GM21390 (cell line): ENCODE measurements at regions not wholly inside any gene's neighbourhood (a gene's known extent, or its start where the extent isn't known, plus 50 kb on each side); places are given as distances from the start of the nearest gene placed in this dataset.
"Not testable (repeated sequence)": the region's sequence is repeated elsewhere in the genome, so short reads cannot be mapped to it uniquely, and the experiment has no call there.

ENCODE experiments used
- ATAC-seq: cut with Tn5 transposase; IDR thresholded peaks from one replicate; pipeline ENCODE4 v1.9.1; 2021; ENCODE audit not compliant: unreplicated experiment

GRCh38 chr19:28609091-28609755, 603.7 kb downstream of the UQCRFS1 start:
- no peak for ATAC-seq

DNA sequence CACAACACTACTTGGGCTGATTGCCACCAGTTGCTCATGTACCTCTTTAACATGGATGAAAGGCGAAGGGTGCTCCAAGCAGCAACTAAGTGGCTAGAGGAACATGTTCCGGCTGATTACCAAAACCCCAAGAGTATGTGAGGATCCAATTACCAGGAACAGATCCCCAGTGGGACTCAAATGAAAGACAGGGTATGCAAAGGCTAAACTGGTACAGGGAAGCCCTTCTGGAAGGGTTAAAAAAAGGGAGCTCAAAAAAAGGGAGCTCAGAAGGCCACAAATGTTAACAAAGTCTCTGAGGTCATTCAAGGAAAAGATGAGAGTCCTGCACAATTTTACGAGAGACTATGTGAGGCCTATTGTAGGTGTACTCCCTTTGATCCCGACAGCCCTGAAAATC, 604.7 kb downstream of the UQCRFS1 start:
- ATAC-seq, result no peak

GRCh38 chr19:28607066-28607583, 605.8 kb downstream of the UQCRFS1 start:
- no peak for ATAC-seq

GRCh38 chr19:28606269-28607032, 606.5 kb downstream of the UQCRFS1 start:
- ATAC-seq, result no peak

DNA sequence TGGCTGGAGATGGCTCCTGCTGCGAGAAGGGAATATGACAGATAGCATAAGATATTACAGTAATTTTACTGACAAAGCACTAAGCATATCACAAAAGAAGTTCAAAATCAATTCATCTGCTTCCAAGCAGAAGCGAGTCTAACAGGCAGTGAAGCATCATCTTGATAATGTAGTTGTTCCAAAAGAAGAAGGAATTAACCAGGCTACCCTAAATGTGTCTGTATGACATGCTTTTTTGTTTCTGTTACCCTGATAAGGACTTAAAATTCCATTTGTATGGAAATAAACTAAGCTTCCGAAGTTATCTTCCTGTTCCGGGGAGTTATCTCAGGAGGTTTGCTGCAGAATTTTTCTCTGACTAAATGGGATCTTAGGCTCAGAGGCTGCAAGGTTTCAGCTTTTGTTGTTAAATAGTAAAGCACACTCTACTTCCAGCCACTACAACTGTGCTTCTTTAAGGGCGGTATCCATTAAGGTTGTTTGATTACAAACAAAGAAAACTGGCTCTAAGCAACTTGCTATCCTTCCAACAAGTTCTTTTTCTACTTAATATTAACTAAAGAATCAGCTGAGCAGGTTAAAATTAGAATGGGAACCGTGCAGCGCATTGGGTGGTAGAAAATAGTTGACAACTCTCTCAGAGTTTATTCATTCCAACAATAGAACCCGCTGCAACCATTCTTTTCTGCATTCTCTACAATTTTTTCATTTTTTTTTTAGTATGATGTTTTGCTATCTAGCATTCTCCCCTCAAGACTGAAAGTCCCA, 607.3 kb downstream of the UQCRFS1 start:
- no peak for ATAC-seq

DNA sequence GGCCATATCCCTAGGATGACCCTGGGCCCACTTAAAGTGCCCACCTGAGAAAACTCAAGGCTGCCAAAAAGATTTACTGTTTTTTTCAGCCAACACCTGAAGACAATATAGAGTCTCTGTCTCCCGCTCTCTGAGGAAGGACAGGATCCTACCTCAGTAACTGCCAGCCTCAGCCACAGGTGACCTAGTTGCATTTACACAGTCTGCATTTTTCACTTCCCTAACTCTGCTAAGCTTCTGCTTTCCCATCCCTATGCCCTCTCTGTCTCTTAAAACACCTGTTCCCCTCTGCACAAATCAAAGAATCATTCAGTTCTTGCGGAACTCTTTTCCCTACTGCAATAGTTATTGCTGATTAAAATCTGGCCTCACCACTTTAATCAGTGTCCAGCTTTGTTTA, 609.5 kb downstream of the UQCRFS1 start:
- ATAC-seq, result no peak

DNA sequence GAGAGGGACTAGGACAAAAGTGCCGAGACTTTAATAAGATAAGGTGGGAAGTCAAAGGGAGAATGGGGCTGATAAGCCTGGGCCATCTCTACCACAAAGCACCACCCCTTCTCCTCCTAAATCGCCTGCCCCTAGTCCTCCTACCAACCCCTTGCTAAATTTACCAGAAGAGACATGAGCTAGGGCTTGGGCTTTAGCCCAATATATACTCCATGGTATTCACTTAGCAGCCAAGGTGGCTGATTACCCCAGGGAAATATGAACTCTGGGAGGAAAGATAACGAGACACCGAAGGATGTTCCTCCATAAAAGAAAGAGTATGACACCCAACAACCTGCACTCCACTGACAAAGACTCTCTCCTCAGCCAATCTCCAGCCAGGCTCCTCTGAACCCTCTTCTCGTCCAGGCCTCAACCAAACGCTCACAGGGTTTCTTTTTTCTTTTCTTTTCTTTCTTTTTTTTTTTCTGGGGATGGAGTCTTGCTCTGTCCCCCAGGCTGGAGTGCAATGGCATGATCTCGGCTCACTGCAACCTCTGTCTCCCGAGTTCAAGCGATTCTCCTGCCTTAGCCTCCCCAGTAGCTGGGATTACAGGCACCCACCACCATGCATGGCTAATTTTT, 610.2 kb downstream of the UQCRFS1 start:
- ATAC-seq, result no peak

DNA sequence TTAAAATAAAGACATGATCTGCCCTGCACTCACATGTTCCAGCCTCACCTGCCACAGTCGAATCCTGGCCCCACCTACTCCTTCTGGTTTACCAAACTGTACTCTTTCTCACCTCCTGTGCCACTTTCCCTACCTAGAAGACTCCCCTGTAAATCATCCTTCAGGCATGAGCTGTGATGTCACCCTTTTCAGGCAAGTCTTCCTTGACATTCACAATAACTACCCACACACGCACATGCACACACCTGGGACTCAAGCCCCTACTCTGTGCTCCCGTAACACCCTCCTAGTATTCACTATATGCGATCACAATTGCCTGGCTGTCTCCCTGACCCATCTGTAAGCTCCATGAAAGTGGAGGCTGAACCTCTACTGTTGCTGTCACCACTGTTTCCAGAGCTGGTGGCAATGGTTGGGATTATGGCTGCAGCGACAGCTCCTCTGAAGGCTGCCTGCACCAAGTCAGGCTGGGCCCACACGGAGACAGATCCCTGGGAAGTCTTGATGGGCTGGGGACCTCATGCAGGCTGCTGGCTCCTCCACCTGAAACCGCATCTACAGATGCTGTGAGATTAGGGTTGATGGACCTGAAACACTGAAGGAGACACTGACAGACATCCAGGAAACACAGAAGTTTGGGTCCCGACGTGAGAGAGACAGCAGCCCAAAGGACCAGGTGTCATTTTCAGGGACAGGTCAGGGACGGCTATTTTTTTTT, 611.1 kb downstream of the UQCRFS1 start:
- no peak for ATAC-seq

GRCh38 chr19:28598861-28599260, 614.1 kb downstream of the UQCRFS1 start:
- no peak for ATAC-seq

GRCh38 chr19:28596561-28597071, 616.3 kb downstream of the UQCRFS1 start:
- ATAC-seq, result no peak

DNA sequence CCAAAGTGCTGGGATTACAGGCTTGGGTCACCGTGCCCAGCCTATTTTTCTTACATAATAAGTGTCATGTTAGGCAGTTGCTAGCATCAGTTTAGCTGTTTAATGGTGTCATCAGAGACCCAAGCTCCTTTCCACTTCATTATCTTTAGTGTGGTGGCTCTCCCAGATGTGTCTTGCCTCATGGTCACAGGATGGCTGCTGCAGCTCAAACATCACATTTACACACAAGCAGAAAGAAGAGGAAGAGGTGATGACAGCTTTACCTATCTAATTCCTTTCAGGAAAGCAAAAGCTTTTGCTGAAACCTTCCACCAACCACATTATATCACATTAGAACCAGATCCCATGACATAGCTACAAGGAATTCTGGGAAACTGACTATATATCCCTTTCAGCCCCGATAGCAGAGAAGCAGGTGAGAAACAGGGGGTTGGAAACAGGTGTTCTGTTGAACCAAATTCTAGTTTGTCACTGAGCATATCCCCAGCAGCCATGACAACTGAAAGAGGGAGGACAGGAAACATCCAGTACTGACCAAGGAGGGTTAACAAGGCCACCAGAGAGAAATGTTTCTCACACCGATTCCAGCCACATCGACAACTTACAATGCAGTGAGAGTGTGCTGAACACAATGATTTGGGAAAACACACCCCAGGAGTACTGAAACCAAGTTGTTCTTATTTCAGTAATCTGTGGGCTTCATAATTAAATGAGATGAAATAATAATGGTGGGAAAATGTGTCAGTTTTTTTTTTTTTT, 617.0 kb downstream of the UQCRFS1 start:
- ATAC-seq, result no peak

DNA sequence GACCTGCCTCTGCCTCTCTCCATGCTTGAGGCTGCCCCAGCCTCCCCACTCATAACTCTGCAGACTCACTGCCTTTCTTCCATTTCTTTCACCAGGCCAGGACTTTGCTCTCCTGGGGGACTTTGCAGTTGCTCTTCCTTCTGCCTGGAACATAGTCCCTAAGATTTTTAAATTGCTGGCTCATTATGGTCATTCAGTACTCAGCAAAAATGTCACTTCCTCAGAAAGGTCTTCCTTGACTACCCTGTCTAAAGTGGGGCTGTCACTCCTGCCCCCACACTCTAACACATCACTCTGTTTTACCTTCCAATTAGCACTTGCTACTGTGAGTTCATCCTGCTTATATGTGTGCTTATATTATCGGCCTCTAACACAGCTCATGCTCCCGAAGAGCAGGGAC, 618.2 kb downstream of the UQCRFS1 start:
- ATAC-seq, result no peak

- not testable (repeated sequence) for ATAC-seq
Measured at GRCh38 chr19:28589991-28590411, 623.0 kb downstream of the UQCRFS1 start.

- ATAC-seq, result no peak
Measured at GRCh38 chr19:28586474-28586873, 626.5 kb downstream of the UQCRFS1 start.

DNA sequence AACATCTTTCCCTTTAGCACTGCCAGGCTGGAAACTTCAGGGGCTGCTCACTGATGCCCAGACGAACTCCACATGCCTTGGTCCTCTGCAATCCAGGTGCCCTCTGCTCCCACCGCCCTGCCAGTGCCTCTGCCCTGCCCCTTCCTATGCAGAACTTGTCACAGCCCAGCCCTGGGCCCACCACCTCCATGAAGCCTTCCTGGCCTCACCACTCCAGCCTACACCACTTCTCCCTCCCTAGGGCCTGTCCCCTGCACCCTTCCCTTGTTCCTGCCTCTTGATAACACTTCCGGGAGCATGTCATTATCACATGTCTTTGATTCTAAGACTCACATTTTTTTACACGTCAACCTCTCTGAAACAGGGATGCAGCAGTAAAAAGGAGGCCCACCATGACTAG, 627.2 kb downstream of the UQCRFS1 start:
- ATAC-seq, result no peak

DNA sequence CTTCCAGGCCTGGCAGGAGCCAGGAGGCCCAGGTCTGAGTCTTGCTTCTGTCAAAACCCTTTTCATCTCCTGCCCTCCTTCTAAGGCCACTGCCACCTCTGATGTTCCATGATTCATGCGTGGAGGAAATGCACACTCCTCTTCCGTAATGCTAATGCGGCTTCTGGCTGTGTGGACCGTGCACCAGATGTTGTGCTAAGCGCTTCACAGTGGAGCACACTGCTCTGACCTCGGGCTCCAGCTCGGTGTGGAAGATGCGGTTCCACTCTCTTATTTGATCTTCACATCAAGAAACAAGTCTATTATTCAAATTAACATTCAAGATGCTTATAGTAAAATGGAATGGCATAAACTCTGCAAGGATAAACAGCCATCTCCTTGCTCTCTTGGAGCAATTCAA, 629.2 kb downstream of the UQCRFS1 start:
- ATAC-seq, result no peak

GRCh38 chr19:28583242-28583641, 629.7 kb downstream of the UQCRFS1 start:
- no peak for ATAC-seq

- no peak for ATAC-seq
Measured at GRCh38 chr19:28582796-28583195, 630.2 kb downstream of the UQCRFS1 start.

- ATAC-seq, result no peak
Measured at GRCh38 chr19:28582344-28582743, 630.6 kb downstream of the UQCRFS1 start.

DNA sequence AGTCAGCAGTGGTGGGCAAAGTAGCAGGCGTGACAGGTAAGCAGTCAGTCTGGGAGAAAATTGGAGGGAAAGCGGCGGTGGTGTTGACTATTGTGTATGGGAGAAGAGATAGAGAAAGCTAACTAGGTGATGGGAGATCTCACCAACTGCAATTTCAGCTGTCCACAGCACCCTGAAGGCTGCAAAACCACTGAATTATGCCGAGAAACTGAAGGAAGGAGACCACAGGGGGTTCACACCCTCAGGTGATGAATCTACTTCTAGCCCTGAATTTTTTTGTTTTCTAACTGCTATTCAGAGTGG, 631.5 kb downstream of the UQCRFS1 start:
- no peak for ATAC-seq
